ENCODE measurements at regions not wholly inside any gene's neighbourhood (a gene's known extent, or its start where the extent isn't known, plus 50 kb on each side); places are given as distances from the start of the nearest gene placed in this dataset.
A peak's percentile ranks its signal among the peaks of the same experiment; 100 is the strongest.

- no peak for TF ChIP-seq CTCF (conservative IDR thresholded peaks at IDR 0.05)
- Mint-ChIP-seq H3K27me3 (no peaks in the 10 kb centered on the region), H3K36me3 (no peaks in the 10 kb centered on the region), H3K4me1 (ENCODE audit: unreplicated experiment) (peaks cover 15% of the 10 kb centered on the region), H3K4me3 (no peak overlapping the region), H3K27ac (no peak overlapping the region), H3K9me3 (no peaks in the 10 kb centered on the region)
- DNase-seq (ENCODE audit: extremely low spot score, unreplicated experiment): no peak
These were observed 95.9 kb upstream of the IFNGR1 start for GRCh38 chr6:137315081-137315480.

GRCh38 chr6:137313928-137314855 is 95.0 kb upstream of the IFNGR1 start:
- Mint-ChIP-seq H3K36me3 (no peaks in the 10 kb centered on the region), H3K27me3 (no peaks in the 10 kb centered on the region), H3K4me1 (ENCODE audit: unreplicated experiment) (peaks cover 17% of the 10 kb centered on the region), H3K27ac (no peak overlapping the region), H3K4me3 (no peak overlapping the region), H3K9me3 (no peaks in the 10 kb centered on the region)
- no peak for DNase-seq (ENCODE audit: extremely low spot score, unreplicated experiment)
- peak; percentile 90 for TF ChIP-seq CTCF (conservative IDR thresholded peaks at IDR 0.05)

- Mint-ChIP-seq H3K9me3 (no peaks in the 10 kb centered on the region), H3K27ac (no peak overlapping the region), H3K4me1 (ENCODE audit: unreplicated experiment) (peaks cover 20% of the 10 kb centered on the region), H3K27me3 (no peaks in the 10 kb centered on the region), H3K4me3 (no peak overlapping the region), H3K36me3 (no peaks in the 10 kb centered on the region)
- DNase-seq (ENCODE audit: extremely low spot score, unreplicated experiment): no peak
- TF ChIP-seq CTCF (conservative IDR thresholded peaks at IDR 0.05): no peak
These were observed 94.0 kb upstream of the IFNGR1 start for GRCh38 chr6:137313211-137313610.

- H3K27ac Mint-ChIP-seq: no peak overlapping the region
- no peak for DNase-seq (ENCODE audit: extremely low spot score, unreplicated experiment)
- no peaks in the 10 kb centered on the region for H3K36me3 Mint-ChIP-seq
- peaks cover under 1% of the 10 kb centered on the region for H3K9me3 Mint-ChIP-seq
- no peak overlapping the region for H3K4me3 Mint-ChIP-seq
- no peaks in the 10 kb centered on the region for H3K27me3 Mint-ChIP-seq
- TF ChIP-seq CTCF (conservative IDR thresholded peaks at IDR 0.05): no peak
- H3K4me1 Mint-ChIP-seq (ENCODE audit: unreplicated experiment): peaks cover 20% of the 10 kb centered on the region
These were observed 92.8 kb upstream of the IFNGR1 start for GRCh38 chr6:137311940-137312339.

- Mint-ChIP-seq H3K27me3 (no peaks in the 10 kb centered on the region), H3K27ac (no peak overlapping the region), H3K4me3 (no peak overlapping the region), H3K36me3 (no peaks in the 10 kb centered on the region), H3K4me1 (ENCODE audit: unreplicated experiment) (peaks cover 15% of the 10 kb centered on the region), H3K9me3 (peaks cover 4% of the 10 kb centered on the region)
- TF ChIP-seq CTCF (conservative IDR thresholded peaks at IDR 0.05): no peak
- DNase-seq (ENCODE audit: extremely low spot score, unreplicated experiment): no peak
These were observed 90.0 kb upstream of the IFNGR1 start for GRCh38 chr6:137309078-137309762.

Data from type B pancreatic cell (in vitro differentiated cells).